IPS-18a (cell line): ENCODE measurements at regions not wholly inside any gene's neighbourhood (a gene's known extent, or its start where the extent isn't known, plus 50 kb on each side); places are given as distances from the start of the nearest gene placed in this dataset.

Experiments used
- H3K27ac ChIP-seq: one replicate; pipeline ENCODE4 v1.5.1; 2013; ENCODE audit warnings: low read length
- H3K27me3 ChIP-seq: one replicate; pipeline ENCODE4 v1.6.1; 2013; ENCODE audit warnings: mild to moderate bottlenecking, low read length; ENCODE audit not compliant: control insufficient read depth, insufficient read depth
- H3K36me3 ChIP-seq: one replicate; pipeline ENCODE4 v1.6.1; 2013; ENCODE audit warnings: low read depth, low read length; ENCODE audit not compliant: control insufficient read depth
- H3K4me1 ChIP-seq: one replicate; pipeline ENCODE4 v1.6.1; 2013; ENCODE audit warnings: low read depth, low read length; ENCODE audit not compliant: control insufficient read depth
- H3K4me3 ChIP-seq: one replicate; pipeline ENCODE4 v1.5.1; 2013; ENCODE audit warnings: low read length
- H3K9ac ChIP-seq: one replicate; pipeline ENCODE4 v1.6.1; 2013; ENCODE audit warnings: mild to moderate bottlenecking, low read length, moderate library complexity
- H3K9me3 ChIP-seq: one replicate; pipeline ENCODE4 v1.6.1; 2013; ENCODE audit warnings: low read depth, low read length; ENCODE audit not compliant: control insufficient read depth

- no peak overlapping the region for H3K4me3 ChIP-seq
- H3K4me1 ChIP-seq = peaks cover 22% of the 10 kb centered on the region
Measured at GRCh38 chr19:29083863-29084262, 129.1 kb downstream of the UQCRFS1 start.

GRCh38 chr19:29079356-29080032 is 133.5 kb downstream of the UQCRFS1 start:
- no peak overlapping the region for H3K9ac ChIP-seq
- no peaks in the 10 kb centered on the region for H3K36me3 ChIP-seq
- peaks cover 27% of the 10 kb centered on the region for H3K4me1 ChIP-seq
- no peak overlapping the region for H3K27ac ChIP-seq
- no peak overlapping the region for H3K4me3 ChIP-seq
- H3K27me3 ChIP-seq = no peaks in the 10 kb centered on the region
- H3K9me3 ChIP-seq = no peaks in the 10 kb centered on the region

More at GRCh38 chr19:29083863-29084262, 129.1 kb downstream of the UQCRFS1 start:
- Histone ChIP-seq H3K27ac (no peak overlapping the region), H3K9ac (no peak overlapping the region), H3K9me3 (no peaks in the 10 kb centered on the region), H3K36me3 (no peaks in the 10 kb centered on the region), H3K27me3 (no peaks in the 10 kb centered on the region)

- no peak overlapping the region for H3K27ac ChIP-seq
- H3K4me3 ChIP-seq = no peak overlapping the region
- H3K27me3 ChIP-seq = no peaks in the 10 kb centered on the region
- peaks cover 19% of the 10 kb centered on the region for H3K4me1 ChIP-seq
- H3K36me3 ChIP-seq = no peaks in the 10 kb centered on the region
- H3K9me3 ChIP-seq = no peaks in the 10 kb centered on the region
- no peak overlapping the region for H3K9ac ChIP-seq
Measured at GRCh38 chr19:29076963-29077362, 136.0 kb downstream of the UQCRFS1 start.

- Histone ChIP-seq H3K4me1 (peaks cover 18% of the 10 kb centered on the region), H3K27ac (no peak overlapping the region), H3K36me3 (no peaks in the 10 kb centered on the region)
Measured at GRCh38 chr19:29076161-29076560, 136.8 kb downstream of the UQCRFS1 start.

GRCh38 chr19:29075149-29075548 is 137.8 kb downstream of the UQCRFS1 start:
- Histone ChIP-seq H3K4me3 (no peak overlapping the region), H3K9me3 (no peaks in the 10 kb centered on the region), H3K36me3 (no peaks in the 10 kb centered on the region), H3K27me3 (no peaks in the 10 kb centered on the region), H3K27ac (no peak overlapping the region), H3K4me1 (peaks cover 18% of the 10 kb centered on the region), H3K9ac (no peak overlapping the region)

More at GRCh38 chr19:29076161-29076560, 136.8 kb downstream of the UQCRFS1 start:
- Histone ChIP-seq H3K9ac (no peak overlapping the region), H3K27me3 (no peaks in the 10 kb centered on the region), H3K9me3 (no peaks in the 10 kb centered on the region), H3K4me3 (no peak overlapping the region)

- H3K4me1 ChIP-seq = peaks cover 12% of the 10 kb centered on the region
- no peak overlapping the region for H3K9ac ChIP-seq
- no peak overlapping the region for H3K27ac ChIP-seq
- H3K36me3 ChIP-seq = no peaks in the 10 kb centered on the region
- H3K27me3 ChIP-seq = no peaks in the 10 kb centered on the region
- H3K9me3 ChIP-seq = no peaks in the 10 kb centered on the region
- no peak overlapping the region for H3K4me3 ChIP-seq
Measured at GRCh38 chr19:29074579-29074978, 138.4 kb downstream of the UQCRFS1 start.

GRCh38 chr19:29067831-29068230 is 145.1 kb downstream of the UQCRFS1 start:
- H3K9me3 ChIP-seq = no peaks in the 10 kb centered on the region
- H3K27me3 ChIP-seq = no peaks in the 10 kb centered on the region
- H3K4me1 ChIP-seq = peaks cover 6% of the 10 kb centered on the region
- no peak overlapping the region for H3K4me3 ChIP-seq
- H3K36me3 ChIP-seq = no peaks in the 10 kb centered on the region
- no peak overlapping the region for H3K9ac ChIP-seq
- H3K27ac ChIP-seq = no peak overlapping the region

- no peak overlapping the region for H3K9ac ChIP-seq
- no peak overlapping the region for H3K27ac ChIP-seq
- H3K27me3 ChIP-seq = no peaks in the 10 kb centered on the region
- H3K4me3 ChIP-seq = no peak overlapping the region
- H3K4me1 ChIP-seq = peaks cover 14% of the 10 kb centered on the region
- no peaks in the 10 kb centered on the region for H3K36me3 ChIP-seq
- H3K9me3 ChIP-seq = no peaks in the 10 kb centered on the region
Measured at GRCh38 chr19:29062475-29063435, 150.2 kb downstream of the UQCRFS1 start.

GRCh38 chr19:29060813-29061364 is 152.1 kb downstream of the UQCRFS1 start:
- no peak overlapping the region for H3K4me3 ChIP-seq
- peaks cover 14% of the 10 kb centered on the region for H3K4me1 ChIP-seq
- no peaks in the 10 kb centered on the region for H3K36me3 ChIP-seq
- no peak overlapping the region for H3K9ac ChIP-seq
- no peaks in the 10 kb centered on the region for H3K27me3 ChIP-seq
- no peak overlapping the region for H3K27ac ChIP-seq
- H3K9me3 ChIP-seq = no peaks in the 10 kb centered on the region

GRCh38 chr19:29056535-29056934 is 156.4 kb downstream of the UQCRFS1 start:
- H3K9ac ChIP-seq = no peak overlapping the region
- no peak overlapping the region for H3K27ac ChIP-seq
- H3K9me3 ChIP-seq = no peaks in the 10 kb centered on the region
- H3K27me3 ChIP-seq = no peaks in the 10 kb centered on the region
- H3K4me1 ChIP-seq = no peaks in the 10 kb centered on the region
- H3K36me3 ChIP-seq = no peaks in the 10 kb centered on the region
- no peak overlapping the region for H3K4me3 ChIP-seq

GRCh38 chr19:29054886-29055675 is 157.9 kb downstream of the UQCRFS1 start:
- Histone ChIP-seq H3K36me3 (no peaks in the 10 kb centered on the region), H3K4me3 (no peak overlapping the region), H3K9me3 (no peaks in the 10 kb centered on the region), H3K4me1 (no peaks in the 10 kb centered on the region), H3K9ac (no peak overlapping the region), H3K27me3 (no peaks in the 10 kb centered on the region), H3K27ac (no peak overlapping the region)
